ENCODE measurements at regions not wholly inside any gene's neighbourhood (a gene's known extent, or its start where the extent isn't known, plus 50 kb on each side); places are given as distances from the start of the nearest gene placed in this dataset.
A peak's percentile ranks its signal among the peaks of the same experiment; 100 is the strongest.

GRCh38 chr18:41128545-41128944 is 826.5 kb upstream of the PIK3C3 start:
- H3K4me1 Mint-ChIP-seq (ENCODE audit: low read depth, unreplicated experiment) = peaks cover 16% of the 10 kb centered on the region
- no peaks in the 10 kb centered on the region for H3K36me3 ChIP-seq (ENCODE audit: insufficient read depth, low read length)
- FAIRE-seq (peak; percentile 73), DNase-seq (ENCODE audit: low read depth) (peak; percentile 60)
- no peak overlapping the region for H3K9ac ChIP-seq (ENCODE audit: low read length)
- no peaks in the 10 kb centered on the region for H3K27me3 ChIP-seq (ENCODE audit: insufficient read depth, low read length)
- peak overlapping the region; percentile 3 for H3K27ac ChIP-seq (ENCODE audit: low read depth, low read length)
- no peaks in the 10 kb centered on the region for H3K9me3 ChIP-seq (ENCODE audit: insufficient read depth, low read depth, low read length)
- H3K36me3 Mint-ChIP-seq (ENCODE audit: low read depth, unreplicated experiment) = no peaks in the 10 kb centered on the region
- H4K20me1 ChIP-seq (ENCODE audit: insufficient read depth, low read length) = no peaks in the 10 kb centered on the region
- no peaks in the 10 kb centered on the region for H3K79me2 ChIP-seq (ENCODE audit: insufficient read depth, low read length)
- no peak overlapping the region for H3K27ac Mint-ChIP-seq (ENCODE audit: unreplicated experiment)
- H3K27me3 Mint-ChIP-seq (ENCODE audit: low read depth, unreplicated experiment) = no peaks in the 10 kb centered on the region
- no peak overlapping the region for H3K4me3 ChIP-seq (ENCODE audit: insufficient read depth, low read depth, low read length)
- H3K9me3 Mint-ChIP-seq (ENCODE audit: unreplicated experiment) = no peaks in the 10 kb centered on the region
- H3K4me1 ChIP-seq (ENCODE audit: insufficient read depth, low read length) = peaks cover 24% of the 10 kb centered on the region
- peak overlapping the region; percentile 16 for H3K4me2 ChIP-seq (ENCODE audit: low read length)
- H3K4me3 Mint-ChIP-seq (ENCODE audit: unreplicated experiment) = no peak overlapping the region
- no peak overlapping the region for H2AFZ ChIP-seq (ENCODE audit: low read depth, low read length)
- TF ChIP-seq EZH2 (IDR thresholded peaks at IDR 0.05; ENCODE audit: insufficient read depth, low read length) (no peak), CTCF (IDR thresholded peaks at IDR 0.05; ENCODE audit: insufficient read depth, low read depth, low read length) (no peak)

GRCh38 chr18:41128126-41128525 is 826.9 kb upstream of the PIK3C3 start:
- Mint-ChIP-seq H3K27ac (ENCODE audit: unreplicated experiment) (no peak overlapping the region), H3K4me1 (ENCODE audit: low read depth, unreplicated experiment) (peaks cover 16% of the 10 kb centered on the region), H3K9me3 (ENCODE audit: unreplicated experiment) (no peaks in the 10 kb centered on the region), H3K36me3 (ENCODE audit: low read depth, unreplicated experiment) (no peaks in the 10 kb centered on the region), H3K4me3 (ENCODE audit: unreplicated experiment) (no peak overlapping the region), H3K27me3 (ENCODE audit: low read depth, unreplicated experiment) (no peaks in the 10 kb centered on the region)
- Histone ChIP-seq H3K27me3 (ENCODE audit: insufficient read depth, low read length) (no peaks in the 10 kb centered on the region), H3K27ac (ENCODE audit: low read depth, low read length) (peak overlapping the region; percentile 3), H3K4me1 (ENCODE audit: insufficient read depth, low read length) (peaks cover 24% of the 10 kb centered on the region), H3K9ac (ENCODE audit: low read length) (no peak overlapping the region), H3K36me3 (ENCODE audit: insufficient read depth, low read length) (no peaks in the 10 kb centered on the region), H3K79me2 (ENCODE audit: insufficient read depth, low read length) (no peaks in the 10 kb centered on the region), H3K9me3 (ENCODE audit: insufficient read depth, low read depth, low read length) (no peaks in the 10 kb centered on the region), H3K4me2 (ENCODE audit: low read length) (peak overlapping the region; percentile 16), H2AFZ (ENCODE audit: low read depth, low read length) (no peak overlapping the region), H3K4me3 (ENCODE audit: insufficient read depth, low read depth, low read length) (no peak overlapping the region), H4K20me1 (ENCODE audit: insufficient read depth, low read length) (no peaks in the 10 kb centered on the region)
- peak; percentile 28 for DNase-seq (ENCODE audit: low read depth)
- no peak for FAIRE-seq
- no peak for TF ChIP-seq CTCF (IDR thresholded peaks at IDR 0.05; ENCODE audit: insufficient read depth, low read depth, low read length)
- no peak for TF ChIP-seq EZH2 (IDR thresholded peaks at IDR 0.05; ENCODE audit: insufficient read depth, low read length)

- Mint-ChIP-seq H3K27me3 (ENCODE audit: low read depth, unreplicated experiment) (no peaks in the 10 kb centered on the region), H3K36me3 (ENCODE audit: low read depth, unreplicated experiment) (no peaks in the 10 kb centered on the region), H3K4me1 (ENCODE audit: low read depth, unreplicated experiment) (peaks cover 16% of the 10 kb centered on the region), H3K9me3 (ENCODE audit: unreplicated experiment) (no peaks in the 10 kb centered on the region), H3K27ac (ENCODE audit: unreplicated experiment) (peak overlapping the region; percentile 82), H3K4me3 (ENCODE audit: unreplicated experiment) (no peak overlapping the region)
- Histone ChIP-seq H3K4me1 (ENCODE audit: insufficient read depth, low read length) (peaks cover 26% of the 10 kb centered on the region), H3K9ac (ENCODE audit: low read length) (peak overlapping the region; percentile 20), H3K27me3 (ENCODE audit: insufficient read depth, low read length) (no peaks in the 10 kb centered on the region), H3K4me3 (ENCODE audit: insufficient read depth, low read depth, low read length) (no peak overlapping the region), H3K27ac (ENCODE audit: low read depth, low read length) (peak overlapping the region; percentile 82), H3K9me3 (ENCODE audit: insufficient read depth, low read depth, low read length) (no peaks in the 10 kb centered on the region), H4K20me1 (ENCODE audit: insufficient read depth, low read length) (no peaks in the 10 kb centered on the region), H2AFZ (ENCODE audit: low read depth, low read length) (no peak overlapping the region), H3K4me2 (ENCODE audit: low read length) (peak overlapping the region; percentile 61), H3K36me3 (ENCODE audit: insufficient read depth, low read length) (no peaks in the 10 kb centered on the region), H3K79me2 (ENCODE audit: insufficient read depth, low read length) (no peaks in the 10 kb centered on the region)
- DNase-seq (ENCODE audit: low read depth) (peak; percentile 88), FAIRE-seq (peak; percentile 85)
- TF ChIP-seq EZH2 (IDR thresholded peaks at IDR 0.05; ENCODE audit: insufficient read depth, low read length) = no peak
- no peak for TF ChIP-seq CTCF (IDR thresholded peaks at IDR 0.05; ENCODE audit: insufficient read depth, low read depth, low read length)
These were observed 828.3 kb upstream of the PIK3C3 start for GRCh38 chr18:41126541-41127235.
